H7 (cell line): ENCODE measurements at regions not wholly inside any gene's neighbourhood (a gene's known extent, or its start where the extent isn't known, plus 50 kb on each side); places are given as distances from the start of the nearest gene placed in this dataset.
"Not testable (repeated sequence)": the region's sequence is repeated elsewhere in the genome, so short reads cannot be mapped to it uniquely, and the experiment has no call there.

Experiments used
- DNase-seq: peaks from one replicate; pipeline ENCODE4 v3.0.0; 2012
- H3K27me3 ChIP-seq: 2 replicates; pipeline ENCODE4 v1.6.0; 2011; ENCODE audit warnings: mild to moderate bottlenecking, low read length; ENCODE audit not compliant: control insufficient read depth, insufficient read depth
- H3K36me3 ChIP-seq: replicated peaks from 2 replicates; pipeline ENCODE4 v1.5.1; 2011; ENCODE audit warnings: low read length; ENCODE audit not compliant: control insufficient read depth, insufficient read depth
- H3K4me3 ChIP-seq: 2 replicates; pipeline ENCODE4 v1.5.1; 2011; ENCODE audit warnings: low read depth, mild to moderate bottlenecking, control low read depth, low read length, moderate library complexity; ENCODE audit not compliant: insufficient read depth

DNA sequence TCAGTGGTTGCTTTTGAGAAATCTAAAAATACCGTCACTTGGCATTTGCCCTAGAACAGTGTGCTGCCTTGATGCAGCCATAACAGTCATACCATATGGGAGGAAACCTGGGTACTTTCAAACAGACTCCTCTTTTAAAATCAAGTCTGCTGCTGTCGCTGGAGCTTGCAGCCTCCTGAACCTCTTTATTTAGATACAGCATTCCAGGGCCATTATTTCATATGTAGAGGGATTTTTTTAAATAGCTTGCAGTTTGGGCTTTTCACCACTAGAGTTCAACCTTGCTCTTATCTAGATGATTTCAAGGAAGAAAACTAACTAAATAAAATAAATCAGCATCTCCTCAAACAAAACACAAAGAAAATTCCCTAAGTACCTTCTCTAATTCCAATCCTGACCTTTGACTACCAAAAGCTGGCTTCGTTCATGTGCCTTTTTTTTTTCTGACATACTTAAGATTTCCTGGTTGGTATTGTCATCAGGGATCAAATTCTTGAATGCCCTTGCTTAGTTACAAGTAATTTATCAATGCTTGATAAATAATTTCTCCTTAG is 111.6 kb downstream of the KBTBD8 start:
- Histone ChIP-seq H3K4me3 (no peak overlapping the region), H3K27me3 (no peaks in the 10 kb centered on the region), H3K36me3 (no peaks in the 10 kb centered on the region)
- DNase-seq = no peak

DNA sequence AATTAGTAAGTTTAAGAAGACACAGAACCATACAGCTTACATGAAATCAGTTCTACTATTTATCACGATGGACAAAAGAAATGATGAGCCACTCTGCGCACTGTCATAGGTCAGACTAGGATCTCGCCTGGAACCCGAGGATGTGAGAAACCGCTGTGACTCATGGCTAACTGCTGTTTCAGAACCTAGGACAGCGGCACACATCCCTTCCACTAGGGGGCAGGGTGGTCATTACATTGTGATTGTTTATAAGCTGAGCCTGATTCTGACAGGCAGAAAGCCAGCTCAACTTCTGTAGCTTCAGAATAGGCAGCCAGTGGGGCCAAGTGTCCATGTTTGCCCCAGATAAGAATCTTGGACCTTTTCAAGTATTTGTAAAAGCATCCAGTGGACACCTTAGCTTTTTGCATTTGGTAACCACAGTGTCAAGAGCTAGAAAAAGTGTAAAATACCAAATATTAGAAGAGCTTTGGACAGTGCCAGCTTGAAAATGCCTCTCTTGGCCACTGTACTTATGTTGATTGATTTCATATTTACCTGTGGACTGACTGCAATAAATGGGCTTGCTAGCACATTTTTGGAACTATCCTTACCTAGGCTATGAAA is 115.8 kb downstream of the KBTBD8 start:
- no peak overlapping the region for H3K4me3 ChIP-seq
- DNase-seq = peak; percentile 33
- no peaks in the 10 kb centered on the region for H3K36me3 ChIP-seq
- H3K27me3 ChIP-seq = no peaks in the 10 kb centered on the region

DNA sequence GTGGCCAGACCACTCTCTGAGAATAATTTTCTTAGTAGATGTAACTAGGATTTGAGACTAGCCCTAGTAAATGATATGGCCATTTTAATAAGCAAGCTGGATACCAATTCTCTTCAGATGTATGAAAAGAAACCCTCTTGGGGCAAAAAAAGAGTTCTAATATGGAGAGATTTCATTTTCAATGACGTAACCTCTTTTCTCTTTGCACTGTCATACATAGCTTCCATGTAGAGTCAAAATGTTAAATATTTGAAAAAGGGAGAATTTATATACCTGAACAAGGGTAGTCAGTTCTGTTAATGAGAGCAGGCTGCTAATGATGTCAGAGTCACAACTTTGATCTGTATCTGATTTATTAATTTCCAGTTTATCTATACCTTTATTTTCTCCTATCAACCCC is 120.0 kb downstream of the KBTBD8 start:
- Histone ChIP-seq H3K36me3 (no peaks in the 10 kb centered on the region), H3K27me3 (no peaks in the 10 kb centered on the region), H3K4me3 (no peak overlapping the region)
- DNase-seq = no peak

DNA sequence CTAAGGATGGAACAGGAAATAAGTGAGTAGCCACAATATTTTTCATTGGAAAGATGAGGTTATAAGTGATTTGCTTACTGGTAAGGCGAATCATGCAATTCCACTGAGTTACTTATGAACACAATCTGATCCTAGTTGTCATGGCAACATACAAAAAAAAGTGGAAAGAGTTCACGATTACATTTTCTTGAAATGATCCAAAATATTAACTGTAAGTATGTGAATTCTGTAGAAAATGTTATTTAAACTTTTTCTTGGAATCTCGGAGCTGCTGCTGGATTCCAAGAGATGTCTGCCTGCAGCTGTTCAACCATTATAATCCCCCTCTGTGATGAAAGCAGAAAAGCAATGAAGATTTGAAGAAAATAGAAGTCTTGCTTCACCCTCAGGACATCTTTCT is 120.5 kb downstream of the KBTBD8 start:
- no peak for DNase-seq

DNA sequence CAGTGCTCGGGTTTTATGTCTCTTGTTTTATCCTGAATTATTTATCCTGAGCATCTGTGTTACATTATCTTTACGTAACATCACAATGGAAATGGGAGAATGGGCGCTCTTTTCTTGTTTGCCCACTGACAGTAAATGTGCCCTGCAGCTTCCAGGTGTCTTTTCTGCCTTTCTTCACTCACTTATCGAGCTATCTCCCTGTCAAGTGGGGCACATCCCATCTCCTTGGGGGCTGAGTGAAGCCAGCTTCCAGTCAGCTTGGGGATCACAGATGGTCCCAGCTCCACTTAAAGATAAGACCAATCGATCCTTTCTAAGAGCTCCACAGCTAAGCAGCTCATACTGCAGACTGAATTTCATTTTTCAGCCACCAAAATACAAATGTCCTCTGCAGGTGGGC is 125.8 kb downstream of the KBTBD8 start:
- H3K4me3 ChIP-seq = no peak overlapping the region
- H3K36me3 ChIP-seq = no peaks in the 10 kb centered on the region
- DNase-seq = no peak
- H3K27me3 ChIP-seq = no peaks in the 10 kb centered on the region

More for the DNA sequence above, 120.5 kb downstream of the KBTBD8 start:
- H3K4me3 ChIP-seq = no peak overlapping the region
- no peaks in the 10 kb centered on the region for H3K36me3 ChIP-seq
- no peaks in the 10 kb centered on the region for H3K27me3 ChIP-seq

DNA sequence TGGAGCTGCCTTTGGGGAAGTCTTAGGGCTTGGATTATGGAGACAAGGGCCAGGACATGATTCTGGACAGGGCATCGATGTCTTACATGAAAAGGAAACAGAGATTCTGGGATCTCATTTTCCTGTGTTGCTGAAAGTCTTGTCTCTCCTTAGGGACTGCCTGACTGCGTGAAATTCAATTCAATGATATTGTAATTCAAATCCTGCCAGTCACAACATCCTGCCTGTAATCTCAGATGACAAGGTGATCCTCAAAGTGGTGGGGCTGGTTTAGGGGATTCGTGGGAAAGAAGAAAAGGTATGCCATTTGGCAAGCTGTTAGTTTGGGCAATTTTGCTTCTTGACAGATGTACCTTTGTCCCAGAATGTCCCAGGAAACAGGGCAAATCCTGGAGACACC is 129.1 kb downstream of the KBTBD8 start:
- H3K4me3 ChIP-seq = no peak overlapping the region
- H3K36me3 ChIP-seq = no peaks in the 10 kb centered on the region
- no peaks in the 10 kb centered on the region for H3K27me3 ChIP-seq
- no peak for DNase-seq

DNA sequence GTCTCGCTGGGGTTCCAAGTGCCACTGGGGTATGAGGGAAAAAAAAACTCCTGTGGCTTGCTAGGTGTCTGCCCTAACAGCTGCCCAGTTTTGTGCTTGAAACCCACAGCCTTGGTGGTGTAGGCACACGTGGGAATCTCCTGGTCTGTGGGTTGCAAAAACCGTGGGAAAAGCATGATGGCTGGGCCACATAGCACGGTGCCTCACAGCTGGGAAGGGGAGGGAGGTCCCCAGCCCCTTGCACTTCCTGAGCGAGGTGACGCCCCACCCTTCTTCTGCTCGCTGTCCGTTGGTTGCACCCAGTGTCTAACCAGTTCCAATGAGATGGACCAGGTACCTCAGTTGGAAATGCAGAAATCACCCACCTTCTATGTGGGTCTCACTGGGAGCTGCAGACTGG is 144.3 kb downstream of the KBTBD8 start:
- no peak overlapping the region for H3K4me3 ChIP-seq
- H3K27me3 ChIP-seq = no peaks in the 10 kb centered on the region
- no peak for DNase-seq
- H3K36me3 ChIP-seq = no peaks in the 10 kb centered on the region

DNA sequence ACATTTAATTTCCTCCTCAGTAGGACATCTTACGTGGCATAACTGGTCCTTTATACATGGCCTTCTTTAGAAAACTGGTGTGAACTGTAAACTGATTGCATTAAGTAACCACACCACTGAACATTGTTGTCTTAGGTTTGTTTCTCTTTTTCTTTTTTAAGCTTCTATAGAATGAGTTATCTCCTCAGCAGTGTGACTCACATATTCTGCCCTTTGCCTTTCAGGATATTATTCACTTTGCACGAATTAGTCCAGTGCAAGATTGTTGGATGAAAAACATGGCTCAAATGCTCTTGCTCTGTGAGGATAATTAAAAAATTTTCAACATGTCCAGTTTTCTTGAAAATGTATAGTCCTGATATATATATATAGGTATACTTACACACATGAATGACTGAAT is 147.6 kb downstream of the KBTBD8 start:
- Histone ChIP-seq H3K36me3 (no peaks in the 10 kb centered on the region), H3K4me3 (no peak overlapping the region), H3K27me3 (no peaks in the 10 kb centered on the region)
- DNase-seq = no peak

DNA sequence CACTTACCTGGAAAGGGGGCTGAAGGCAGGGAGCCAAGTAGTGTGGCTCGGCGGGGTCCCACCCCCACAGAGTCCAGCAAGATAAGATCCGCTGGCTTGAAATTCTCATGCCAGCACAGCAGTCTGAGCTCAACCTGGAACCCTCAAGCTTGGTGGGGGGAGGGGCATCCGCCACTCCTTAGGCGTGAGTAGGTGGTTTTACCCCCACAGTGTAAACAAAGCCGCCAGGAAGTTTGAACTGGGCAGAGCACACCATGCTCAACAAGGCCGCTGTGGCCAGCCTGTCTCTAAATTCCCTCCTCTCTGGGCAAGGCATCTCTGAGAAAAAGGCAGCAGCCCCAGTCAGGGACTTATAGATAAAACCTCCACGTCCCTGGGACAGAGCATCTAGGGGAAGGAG is 156.3 kb downstream of the KBTBD8 start:
- DNase-seq = peak; percentile 13
- Histone ChIP-seq H3K4me3 (no peak overlapping the region), H3K36me3 (no peaks in the 10 kb centered on the region), H3K27me3 (no peaks in the 10 kb centered on the region)

DNA sequence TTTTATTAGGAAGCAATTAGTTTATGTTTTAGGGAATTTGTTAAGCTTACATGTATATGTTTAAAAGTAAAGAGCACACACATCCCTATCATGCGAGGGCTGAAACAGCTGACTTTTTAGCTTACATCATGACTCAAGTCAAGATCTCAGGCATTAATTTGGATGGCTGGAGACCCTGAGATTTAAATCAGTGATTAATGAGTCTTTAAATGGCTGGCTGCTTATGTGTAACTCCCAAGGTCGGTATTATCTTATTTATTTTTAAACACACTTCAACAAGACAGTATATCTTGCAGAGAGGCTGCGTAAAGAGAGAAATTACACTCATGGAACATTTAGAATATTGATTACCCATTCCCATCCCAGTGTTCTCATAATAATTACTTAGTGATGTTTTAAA is 169.4 kb downstream of the KBTBD8 start:
- DNase-seq = no peak
- H3K36me3 ChIP-seq = no peaks in the 10 kb centered on the region
- no peaks in the 10 kb centered on the region for H3K27me3 ChIP-seq
- no peak overlapping the region for H3K4me3 ChIP-seq

DNA sequence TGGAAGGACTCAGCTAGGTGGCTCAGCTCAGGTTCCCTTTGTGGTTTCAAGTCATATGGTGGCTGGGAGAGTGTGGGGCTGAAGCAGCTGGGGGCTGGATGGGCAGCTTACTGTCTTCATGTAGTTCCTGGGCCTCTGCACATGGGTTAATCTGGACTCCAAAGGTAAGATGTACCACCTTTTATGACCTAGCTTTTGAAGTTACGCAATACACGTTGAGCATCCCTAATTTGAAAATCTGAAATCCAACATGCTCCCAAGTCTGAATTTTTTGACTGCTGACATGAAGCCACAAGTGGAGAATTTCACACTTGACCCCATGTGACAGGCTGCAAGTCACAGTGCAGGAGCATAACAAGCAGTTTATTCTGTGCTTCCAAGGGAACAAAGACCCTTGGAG is 173.7 kb downstream of the KBTBD8 start:
- no peak overlapping the region for H3K4me3 ChIP-seq
- H3K36me3 ChIP-seq = no peaks in the 10 kb centered on the region
- H3K27me3 ChIP-seq = no peaks in the 10 kb centered on the region
- DNase-seq = no peak

DNA sequence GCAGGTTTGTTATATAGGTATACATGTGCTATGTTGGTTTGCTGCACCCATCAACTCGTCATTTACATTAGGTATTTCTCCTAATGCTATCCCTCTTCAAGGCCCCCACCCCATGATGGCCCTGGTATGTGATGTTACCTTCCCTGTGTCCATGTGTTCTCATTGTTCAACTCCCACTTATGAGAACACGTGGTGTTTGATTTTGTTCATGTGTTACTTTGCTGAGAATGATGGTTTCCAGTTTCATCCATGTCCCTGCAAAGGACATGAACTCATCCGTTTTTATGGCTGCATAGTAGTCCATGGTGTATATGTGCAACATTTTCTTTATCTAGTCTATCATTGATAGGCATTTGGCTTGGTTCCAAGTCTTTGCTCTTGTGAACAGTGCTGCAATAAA is 175.0 kb downstream of the KBTBD8 start:
- H3K4me3 ChIP-seq, H3K36me3 ChIP-seq, H3K27me3 ChIP-seq, DNase-seq: not testable (repeated sequence)

DNA sequence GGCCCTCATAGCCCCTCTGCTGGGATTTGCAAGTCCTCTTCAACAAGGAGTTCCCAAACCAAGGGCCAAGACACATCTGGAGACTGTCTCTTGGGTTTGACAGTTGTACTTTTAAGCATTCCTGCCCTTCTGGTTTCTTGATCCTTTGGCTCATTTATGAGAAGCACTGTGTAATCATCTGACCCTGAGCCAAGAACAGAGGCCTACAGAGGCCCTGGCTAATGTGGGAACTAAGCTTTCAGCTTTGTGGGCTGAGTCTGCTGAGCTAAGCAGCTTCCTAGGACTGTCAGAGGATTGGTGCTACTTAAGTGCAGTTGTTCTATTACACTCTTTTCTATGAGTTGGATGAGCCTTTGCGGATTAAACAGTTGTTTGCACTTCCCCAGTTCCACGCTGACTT is 178.3 kb downstream of the KBTBD8 start:
- H3K4me3 ChIP-seq = no peak overlapping the region
- DNase-seq = no peak
- no peaks in the 10 kb centered on the region for H3K27me3 ChIP-seq
- no peaks in the 10 kb centered on the region for H3K36me3 ChIP-seq

DNA sequence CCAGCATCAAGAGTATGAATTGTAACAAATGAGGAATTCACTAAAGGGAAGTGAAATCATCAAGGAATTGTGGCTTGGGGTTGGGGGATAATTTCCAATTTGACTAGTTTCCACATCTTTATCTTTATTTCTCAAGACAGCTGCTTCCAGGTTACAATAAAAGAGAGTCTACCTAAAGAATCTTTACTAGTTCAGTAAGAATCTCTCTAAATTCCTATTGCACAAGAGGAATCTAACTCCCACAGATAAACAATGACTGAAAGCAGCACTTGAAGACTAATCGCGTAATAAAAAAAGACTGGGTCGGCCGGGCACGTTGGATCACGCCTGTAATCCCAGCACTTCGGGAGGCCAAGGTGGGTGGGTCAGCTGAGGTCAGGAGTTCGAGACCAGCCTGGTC is 194.4 kb downstream of the KBTBD8 start:
- no peaks in the 10 kb centered on the region for H3K36me3 ChIP-seq
- no peaks in the 10 kb centered on the region for H3K27me3 ChIP-seq
- DNase-seq = no peak
- no peak overlapping the region for H3K4me3 ChIP-seq

DNA sequence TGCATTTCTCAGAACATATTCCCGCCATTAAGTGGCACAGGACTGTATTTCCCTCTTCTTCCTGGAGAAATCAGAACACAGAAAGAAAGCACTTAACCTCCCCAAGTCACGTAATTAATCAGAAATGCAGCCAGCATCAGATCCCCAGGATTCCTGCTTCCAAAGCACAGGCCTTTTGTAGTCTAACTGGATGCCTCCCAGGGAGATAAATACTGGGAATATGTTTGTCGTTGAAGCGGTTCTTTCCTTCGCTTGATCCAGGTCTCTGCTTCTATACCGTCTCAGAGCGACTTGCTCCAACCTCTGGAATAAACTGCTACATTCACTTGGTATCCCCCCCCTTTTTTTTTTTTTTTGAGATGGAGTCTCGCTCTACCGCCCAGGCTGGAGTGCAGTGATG is 198.6 kb downstream of the KBTBD8 start:
- Histone ChIP-seq H3K36me3 (no peaks in the 10 kb centered on the region), H3K27me3 (no peaks in the 10 kb centered on the region), H3K4me3 (no peak overlapping the region)
- DNase-seq = no peak

DNA sequence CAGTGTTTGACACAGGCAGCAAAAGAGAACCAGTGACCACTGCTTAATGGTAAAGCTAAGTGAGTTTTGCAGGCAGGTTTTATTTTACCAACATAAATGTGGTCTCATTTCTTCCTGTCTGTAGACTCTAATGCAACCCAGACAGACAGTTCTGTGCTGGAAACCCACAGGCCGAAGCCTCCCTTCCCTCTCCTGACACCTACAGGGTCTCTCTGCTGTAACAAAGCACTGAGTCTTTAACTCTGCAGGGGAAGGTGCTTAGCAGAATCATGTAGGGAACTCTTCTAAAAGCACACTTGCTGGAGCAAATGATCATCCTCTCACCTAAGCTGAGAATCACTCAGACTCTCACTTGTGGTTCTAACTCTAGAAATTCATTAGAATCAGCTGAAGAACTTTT is 200.3 kb downstream of the KBTBD8 start:
- DNase-seq = peak; percentile 33
- H3K36me3 ChIP-seq = no peaks in the 10 kb centered on the region
- no peak overlapping the region for H3K4me3 ChIP-seq
- H3K27me3 ChIP-seq = no peaks in the 10 kb centered on the region
